Limb (tissue), 2 donors: ENCODE measurements at regions not wholly inside any gene's neighbourhood (a gene's known extent, or its start where the extent isn't known, plus 50 kb on each side); places are given as distances from the start of the nearest gene placed in this dataset.
A peak's percentile ranks its signal among the peaks of the same experiment; 100 is the strongest.
"Not testable (repeated sequence)": the region's sequence is repeated elsewhere in the genome, so short reads cannot be mapped to it uniquely, and the experiment has no call there.

Experiments used
- DNase-seq, 2 donors: peaks; one replicate each; pipeline ENCODE4 v3.0.0-alpha.2; 2016; ENCODE audit errors: extremely low spot score in 2 of 2

- no peak for DNase-seq
Measured at GRCh38 chr5:158074597-158074991, 215.6 kb upstream of the CLINT1 start.

- DNase-seq: no peak
Measured at GRCh38 chr5:158070859-158071258, 211.9 kb upstream of the CLINT1 start.

GRCh38 chr5:158069838-158070237 is 210.9 kb upstream of the CLINT1 start:
- DNase-seq: no peak

GRCh38 chr5:158068964-158069363 is 210.0 kb upstream of the CLINT1 start:
- DNase-seq: no peak

GRCh38 chr5:158066076-158066475 is 207.1 kb upstream of the CLINT1 start:
- DNase-seq: no peak

- no peak for DNase-seq
Measured at GRCh38 chr5:158064334-158065123, 205.6 kb upstream of the CLINT1 start.

- DNase-seq: no peak
Measured at GRCh38 chr5:158063052-158063451, 204.1 kb upstream of the CLINT1 start.

- no peak for DNase-seq
Measured at GRCh38 chr5:158061451-158061850, 202.5 kb upstream of the CLINT1 start.

GRCh38 chr5:158060212-158060611 is 201.3 kb upstream of the CLINT1 start:
- no peak for DNase-seq

GRCh38 chr5:158058208-158059120 is 199.5 kb upstream of the CLINT1 start:
- no peak for DNase-seq

GRCh38 chr5:158056130-158056825 is 197.3 kb upstream of the CLINT1 start:
- no peak for DNase-seq

GRCh38 chr5:158055111-158055501 is 196.2 kb upstream of the CLINT1 start:
- no peak for DNase-seq

- DNase-seq: peak in 1 of 2 donors; percentile 30
Measured at GRCh38 chr5:158054223-158055110, 195.5 kb upstream of the CLINT1 start.

GRCh38 chr5:158051036-158051435 is 192.1 kb upstream of the CLINT1 start:
- no peak for DNase-seq

GRCh38 chr5:158050421-158050820 is 191.5 kb upstream of the CLINT1 start:
- no peak for DNase-seq

GRCh38 chr5:158049459-158049858 is 190.5 kb upstream of the CLINT1 start:
- no peak for DNase-seq

GRCh38 chr5:158045696-158046095 is 186.8 kb upstream of the CLINT1 start:
- DNase-seq: no peak

GRCh38 chr5:158039911-158040347 is 181.0 kb upstream of the CLINT1 start:
- no peak for DNase-seq

GRCh38 chr5:158039441-158039840 is 180.5 kb upstream of the CLINT1 start:
- DNase-seq: no peak

- not testable (repeated sequence) for DNase-seq
Measured at GRCh38 chr5:158036983-158037595, 178.1 kb upstream of the CLINT1 start.
